Mucosa of descending colon (tissue), 3 donors: ENCODE measurements at regions not wholly inside any gene's neighbourhood (a gene's known extent, or its start where the extent isn't known, plus 50 kb on each side); places are given as distances from the start of the nearest gene placed in this dataset.

Experiments
- ATAC-seq: fragments of 200-7000 bp; cut with Tn5 transposase; one replicate; pipeline ENCODE4 v1.9.1; 2020; ENCODE audit warnings: mild to moderate bottlenecking, moderate library complexity
- DNase-seq, 3 donors: peaks; one replicate each; pipeline ENCODE4 v3.0.0-alpha.2; 2020
- H3K36me3 ChIP-seq: fragments of 200-600 bp; one replicate; pipeline ENCODE4 v1.8.0; 2021; ENCODE audit warnings: low read depth, mild to moderate bottlenecking
- H3K4me1 ChIP-seq: fragments of 200-600 bp; one replicate; pipeline ENCODE4 v1.8.0; 2021; ENCODE audit warnings: low read depth, mild to moderate bottlenecking
- H3K4me3 ChIP-seq: fragments of 200-600 bp; one replicate; pipeline ENCODE4 v1.8.0; 2021; ENCODE audit warnings: mild to moderate bottlenecking
- H3K9me3 ChIP-seq: fragments of 200-600 bp; one replicate; pipeline ENCODE4 v1.8.0; 2021; ENCODE audit warnings: mild to moderate bottlenecking
- CTCF ChIP-seq: fragments of 200-600 bp; IDR thresholded peaks from one replicate; pipeline ENCODE4 v1.8.0; 2022; ENCODE audit warnings: antibody characterized with exemption, mild to moderate bottlenecking
- intact Hi-C, 2 donors: fragments of 100-400 bp; cut with DNase I in 1 of 2; cut with micrococcal nuclease in 1 of 2; formaldehyde crosslinking; loops; one replicate each; pipeline versions ENCODE4 v1.11.0 to v1.11.1; 2022; cut with DNase I, micrococcal nuclease
- donor health status: DM: no; HTN: no; CAD: no; lungs with moderate emphysema.
- donor health status: DM: no; HTN: no; CAD: no.
- donor health status: DM: no; HTN: yes; CAD: no.

DNA sequence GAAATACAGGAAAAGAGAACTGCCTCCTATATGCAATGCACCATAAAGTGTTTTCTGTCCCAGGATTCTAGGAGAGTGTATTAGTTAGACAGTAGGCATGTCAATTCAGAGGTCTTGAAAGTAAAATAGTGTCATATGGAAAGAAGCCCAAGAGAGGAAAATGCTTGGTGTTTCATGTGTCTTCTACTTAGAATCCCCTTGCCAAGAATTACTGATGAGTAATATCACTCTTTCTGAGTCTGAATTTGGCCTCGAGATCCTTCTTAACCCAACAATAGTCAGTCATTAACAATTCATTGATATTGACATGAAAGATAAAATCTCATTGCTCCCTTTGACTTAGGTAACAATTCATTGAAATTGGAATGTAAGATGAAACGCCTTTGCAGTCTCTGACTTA, 972.2 kb downstream of the TTLL7 start:
- no peak for ATAC-seq
- no peak for TF ChIP-seq CTCF
- H3K4me1 ChIP-seq: no peaks in the 10 kb centered on the region
- no peak overlapping the region for H3K4me3 ChIP-seq
- H3K36me3 ChIP-seq: no peaks in the 10 kb centered on the region
- DNase-seq: no peak
- intact Hi-C loops: no loop called here
- H3K9me3 ChIP-seq: no peaks in the 10 kb centered on the region

DNA sequence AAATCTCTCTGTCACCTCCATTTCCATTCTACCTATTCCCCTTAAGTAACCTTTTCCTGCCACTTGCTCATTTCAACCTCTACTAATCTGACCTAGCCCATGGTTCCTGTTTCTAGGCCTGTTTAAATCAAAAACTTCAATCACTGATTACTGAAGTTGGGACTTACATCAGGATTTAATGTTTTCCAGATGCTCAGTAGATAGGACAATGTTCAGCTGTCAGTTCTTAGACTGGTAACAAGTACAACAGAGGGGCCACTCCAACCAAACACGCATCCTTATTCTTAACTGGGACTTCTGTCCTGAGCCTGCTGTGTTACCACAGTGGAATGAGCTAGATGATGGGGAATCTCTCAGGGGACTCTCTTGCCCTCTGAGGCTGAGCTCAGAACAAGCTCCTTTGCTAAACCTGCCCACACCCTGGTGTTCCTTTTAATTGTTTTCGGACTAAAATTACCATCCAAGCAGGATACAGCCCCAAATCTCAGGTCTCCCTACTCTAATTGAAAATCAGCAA, 974.6 kb downstream of the TTLL7 start:
- ATAC-seq (no peak), DNase-seq (no peak)
- Histone ChIP-seq H3K4me1 (no peaks in the 10 kb centered on the region), H3K36me3 (no peaks in the 10 kb centered on the region), H3K9me3 (no peaks in the 10 kb centered on the region), H3K4me3 (no peak overlapping the region)
- intact Hi-C loops: no loop called here
- no peak for TF ChIP-seq CTCF

- DNase-seq (no peak), ATAC-seq (no peak)
- H3K4me1 ChIP-seq: no peaks in the 10 kb centered on the region
- intact Hi-C loops: no loop called here
- no peak for TF ChIP-seq CTCF
- no peaks in the 10 kb centered on the region for H3K36me3 ChIP-seq
- no peaks in the 10 kb centered on the region for H3K9me3 ChIP-seq
- H3K4me3 ChIP-seq: no peak overlapping the region
Measured at GRCh38 chr1:83023212-83023611, 975.7 kb downstream of the TTLL7 start.

DNA sequence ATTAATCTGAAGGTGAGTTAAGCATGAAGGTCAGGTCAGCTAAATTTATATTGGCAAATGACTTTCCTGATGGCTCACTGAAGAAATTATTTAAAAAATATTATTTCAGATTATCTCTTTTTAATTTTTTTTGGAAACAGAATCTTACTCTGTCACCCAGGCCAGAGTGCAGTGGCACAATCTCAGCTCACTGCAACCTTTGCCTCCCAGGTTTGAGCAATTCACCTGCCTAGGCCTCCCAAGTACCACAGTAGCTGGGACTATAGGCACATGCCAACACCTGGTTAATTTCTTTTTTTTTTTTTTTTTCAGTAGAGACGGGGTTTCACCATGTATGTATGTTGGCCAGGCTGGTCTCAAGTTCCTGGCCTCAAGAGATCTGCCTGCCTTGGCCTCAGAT, 976.7 kb downstream of the TTLL7 start:
- H3K4me1 ChIP-seq: no peaks in the 10 kb centered on the region
- DNase-seq: no peak
- no peak for ATAC-seq
- TF ChIP-seq CTCF: no peak
- no peaks in the 10 kb centered on the region for H3K36me3 ChIP-seq
- intact Hi-C loops: no loop called here
- H3K4me3 ChIP-seq: no peak overlapping the region
- H3K9me3 ChIP-seq: no peaks in the 10 kb centered on the region

GRCh38 chr1:83017701-83018100, 981.2 kb downstream of the TTLL7 start:
- no peak overlapping the region for H3K4me3 ChIP-seq
- intact Hi-C loops: no loop called here
- no peaks in the 10 kb centered on the region for H3K4me1 ChIP-seq
- ATAC-seq (no peak), DNase-seq (no peak)
- H3K36me3 ChIP-seq: no peaks in the 10 kb centered on the region
- TF ChIP-seq CTCF: no peak
- no peaks in the 10 kb centered on the region for H3K9me3 ChIP-seq

DNA sequence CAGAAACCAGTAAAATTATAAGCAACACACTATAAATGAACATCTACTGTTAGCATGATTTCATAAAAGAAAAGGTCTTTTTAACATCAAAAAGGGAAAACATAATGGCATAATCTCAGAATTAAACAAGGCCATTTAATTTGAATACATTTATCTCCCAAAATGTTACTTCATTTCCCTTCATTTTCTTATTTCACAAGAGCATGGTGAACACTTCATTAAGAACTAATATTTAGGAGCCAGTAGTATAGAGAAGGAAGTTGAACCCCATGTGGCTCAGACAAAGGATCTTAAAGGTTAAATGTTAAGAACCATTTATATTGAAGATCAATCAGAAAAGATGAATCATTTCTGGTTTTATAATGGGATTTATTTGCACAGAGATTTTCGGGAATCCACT, 981.7 kb downstream of the TTLL7 start:
- Histone ChIP-seq H3K4me3 (no peak overlapping the region), H3K4me1 (no peaks in the 10 kb centered on the region), H3K36me3 (no peaks in the 10 kb centered on the region), H3K9me3 (no peaks in the 10 kb centered on the region)
- no peak for ATAC-seq
- no peak for TF ChIP-seq CTCF
- intact Hi-C loops: no loop called here
- no peak for DNase-seq
